Thyroid gland (tissue), 4 donors: ENCODE measurements at regions not wholly inside any gene's neighbourhood (a gene's known extent, or its start where the extent isn't known, plus 50 kb on each side); places are given as distances from the start of the nearest gene placed in this dataset.
"Not testable (repeated sequence)": the region's sequence is repeated elsewhere in the genome, so short reads cannot be mapped to it uniquely, and the experiment has no call there.

Experiments used
- DNase-seq, 2 donors: peaks; one replicate each; pipeline ENCODE4 v3.0.0-alpha.2; 2019
- H3K27ac ChIP-seq, 3 donors: fragments of 200-600 bp; sonication (generic); 1 replicate in 2 of 3; 2 replicates in 1 of 3; pipeline ENCODE4 v1.5.1; 2016 to 2019; ENCODE audit warnings: mild to moderate bottlenecking in 1 of 3, moderate library complexity in 1 of 3
- H3K27me3 ChIP-seq: fragments of 200-600 bp; sonication (generic); one replicate; pipeline ENCODE4 v1.5.1; 2019
- H3K36me3 ChIP-seq, 2 donors: fragments of 200-600 bp; sonication (generic); one replicate each; pipeline ENCODE4 v1.5.1; 2016 to 2019
- H3K4me1 ChIP-seq, 2 donors: fragments of 200-600 bp; sonication (generic); one replicate each; pipeline ENCODE4 v1.5.1; 2017 to 2019
- H3K4me3 ChIP-seq, 3 donors: fragments of 200-600 bp; sonication (generic); replicated peaks in 1 of 3; 1 replicate in 2 of 3; 2 replicates in 1 of 3; pipeline ENCODE4 v1.5.1; 2016; ENCODE audit warnings: mild to moderate bottlenecking in 1 of 3
- H3K9me3 ChIP-seq: fragments of 200-600 bp; sonication (generic); one replicate; pipeline ENCODE4 v1.5.1; 2017
- POLR2A ChIP-seq, 2 donors: fragments of 450-650 bp; IDR thresholded peaks; one replicate each; pipeline ENCODE4 v1.6.1; 2017; ENCODE audit warnings: antibody characterized with exemption in 2 of 2, mild to moderate bottlenecking in 2 of 2, moderate library complexity in 1 of 2
- WGBS, 2 donors: methylation state at CpG; one replicate each; pipeline ENCODE4 v1.1.5; 2017; 5-methylcytosine and 5-hydroxymethylcytosine counted together
- intact Hi-C: fragments of 100-400 bp; cut with DNase I; formaldehyde crosslinking; loops from one replicate; pipeline ENCODE4 v1.15.1; 2023
- TF ChIP-seq, protein P1 (sequence below), 6 experiments: fragments of 200-600 bp in 3 of 6; fragments of 450-650 bp in 3 of 6; sonication (generic) in 3 of 6; IDR thresholded peaks; one replicate each; pipeline ENCODE4 v1.5.1; 2016 to 2019; ENCODE audit warnings: antibody characterized with exemption in 6 of 6, mild to moderate bottlenecking in 2 of 6, inconsistent platforms in 1 of 6, moderate library complexity in 1 of 6

DNA sequence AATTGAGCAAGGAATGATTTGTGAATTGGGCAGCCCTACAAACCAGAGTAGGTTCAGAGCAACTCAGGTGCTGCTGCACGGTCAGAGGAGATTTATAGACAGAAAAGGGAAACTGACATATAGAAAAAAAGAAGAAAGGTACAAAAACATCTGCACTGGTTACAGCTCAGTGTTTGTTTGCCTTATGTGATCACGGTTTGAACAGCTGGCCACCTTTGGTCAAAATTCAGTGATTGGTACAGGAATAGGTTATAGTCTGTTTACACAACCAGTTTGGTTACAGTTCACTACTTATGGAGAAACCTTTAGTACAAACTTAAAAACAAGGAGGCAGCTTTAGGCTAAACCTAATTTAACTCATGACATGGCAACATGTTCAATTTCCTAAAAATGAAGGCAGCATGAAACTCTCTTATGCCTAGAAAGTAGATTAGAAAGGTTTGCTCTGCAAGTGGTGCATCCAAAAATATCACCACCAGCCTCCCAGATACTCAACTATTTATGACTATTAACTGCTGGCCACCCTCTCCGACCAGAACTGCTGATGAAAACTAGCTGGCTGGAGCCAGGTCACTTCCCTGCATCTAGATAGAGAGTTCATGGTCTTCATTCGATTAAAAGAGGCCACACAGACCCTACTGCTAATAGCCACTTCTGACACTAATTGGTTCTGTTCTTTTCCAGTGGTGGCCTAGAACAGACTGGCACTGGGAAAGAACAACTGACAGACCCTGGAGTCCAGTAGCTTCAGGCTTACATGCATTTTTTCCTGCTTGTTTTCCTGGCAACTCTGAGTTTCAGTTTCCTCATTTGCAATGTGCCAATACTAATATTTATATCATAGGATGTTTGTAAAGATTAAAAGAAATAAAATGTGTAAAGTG lies 548.0 kb downstream of the CCSER2 start:
- intact Hi-C loops: no loop called here

DNA sequence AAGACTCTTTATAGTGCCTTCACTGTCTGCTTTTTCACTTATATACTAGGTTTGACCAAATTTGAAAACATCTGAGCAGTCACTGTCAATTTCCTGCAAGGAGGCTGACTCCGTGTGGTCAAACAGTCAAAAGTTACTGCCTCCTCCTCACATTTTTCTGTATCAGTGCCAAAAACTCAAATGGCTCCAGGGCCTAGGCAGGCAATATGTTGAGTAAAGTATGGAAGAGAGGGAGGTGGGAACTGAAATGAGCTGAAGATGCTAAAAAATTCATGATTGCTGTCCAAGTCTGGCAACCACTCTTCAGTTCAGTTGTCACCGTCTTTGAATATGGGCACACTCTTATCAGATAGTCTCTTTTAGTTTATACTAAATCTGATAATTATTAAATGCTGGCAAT lies 551.6 kb downstream of the CCSER2 start:
- no peaks in the 10 kb centered on the region for H3K4me1 ChIP-seq
- H3K27me3 ChIP-seq: no peaks in the 10 kb centered on the region
- WGBS, 2 donors: 88 to 91% methylated on average over 2 of the region's 2 CpGs
- H3K27ac ChIP-seq: no peak overlapping the region
- TF ChIP-seq, protein P1, sequence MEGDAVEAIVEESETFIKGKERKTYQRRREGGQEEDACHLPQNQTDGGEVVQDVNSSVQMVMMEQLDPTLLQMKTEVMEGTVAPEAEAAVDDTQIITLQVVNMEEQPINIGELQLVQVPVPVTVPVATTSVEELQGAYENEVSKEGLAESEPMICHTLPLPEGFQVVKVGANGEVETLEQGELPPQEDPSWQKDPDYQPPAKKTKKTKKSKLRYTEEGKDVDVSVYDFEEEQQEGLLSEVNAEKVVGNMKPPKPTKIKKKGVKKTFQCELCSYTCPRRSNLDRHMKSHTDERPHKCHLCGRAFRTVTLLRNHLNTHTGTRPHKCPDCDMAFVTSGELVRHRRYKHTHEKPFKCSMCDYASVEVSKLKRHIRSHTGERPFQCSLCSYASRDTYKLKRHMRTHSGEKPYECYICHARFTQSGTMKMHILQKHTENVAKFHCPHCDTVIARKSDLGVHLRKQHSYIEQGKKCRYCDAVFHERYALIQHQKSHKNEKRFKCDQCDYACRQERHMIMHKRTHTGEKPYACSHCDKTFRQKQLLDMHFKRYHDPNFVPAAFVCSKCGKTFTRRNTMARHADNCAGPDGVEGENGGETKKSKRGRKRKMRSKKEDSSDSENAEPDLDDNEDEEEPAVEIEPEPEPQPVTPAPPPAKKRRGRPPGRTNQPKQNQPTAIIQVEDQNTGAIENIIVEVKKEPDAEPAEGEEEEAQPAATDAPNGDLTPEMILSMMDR (IDR thresholded peaks at IDR 0.05): no peak
- no peak for TF ChIP-seq POLR2A (IDR thresholded peaks at IDR 0.05)
- no peak overlapping the region for H3K4me3 ChIP-seq
- no peaks in the 10 kb centered on the region for H3K36me3 ChIP-seq
- intact Hi-C loops: no loop called here
- DNase-seq: no peak
- no peaks in the 10 kb centered on the region for H3K9me3 ChIP-seq

More for the DNA sequence above, 548.0 kb downstream of the CCSER2 start:
- Histone ChIP-seq H3K36me3 (no peaks in the 10 kb centered on the region), H3K4me1 (no peaks in the 10 kb centered on the region), H3K9me3 (no peaks in the 10 kb centered on the region), H3K27me3 (no peaks in the 10 kb centered on the region), H3K4me3 (no peak overlapping the region), H3K27ac (no peak overlapping the region)
- WGBS, 2 donors: 69 to 85% methylated on average over 4 of the region's 4 CpGs
- DNase-seq: no peak
- TF ChIP-seq, protein P1 (IDR thresholded peaks at IDR 0.05): no peak
- TF ChIP-seq POLR2A (IDR thresholded peaks at IDR 0.05): no peak

DNA sequence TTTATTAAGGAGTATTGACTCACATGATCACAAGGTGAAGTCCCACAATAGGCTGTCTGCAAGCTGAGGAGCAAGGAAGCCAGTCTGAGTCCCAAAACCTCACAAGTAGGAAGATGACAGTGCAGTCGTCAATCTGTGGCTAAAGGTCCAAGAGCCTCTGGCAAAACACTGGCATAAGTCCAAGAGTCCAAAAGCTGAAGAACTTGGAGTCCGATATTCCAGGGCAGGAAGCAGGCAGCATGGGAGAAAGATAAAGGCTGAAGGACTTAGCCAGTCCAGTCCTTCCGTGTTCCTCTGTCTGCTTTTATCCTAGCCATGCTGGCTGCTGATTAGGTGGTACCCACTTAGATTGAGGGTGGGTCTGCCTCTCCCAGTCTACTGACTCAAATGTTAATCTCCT lies 553.3 kb downstream of the CCSER2 start:
- DNase-seq, H3K4me1 ChIP-seq, intact Hi-C loops, H3K9me3 ChIP-seq, H3K27ac ChIP-seq, H3K4me3 ChIP-seq, H3K27me3 ChIP-seq, H3K36me3 ChIP-seq: not testable (repeated sequence)
- WGBS, 2 donors: 79 to 86% methylated on average over 3 of the region's 3 CpGs

DNA sequence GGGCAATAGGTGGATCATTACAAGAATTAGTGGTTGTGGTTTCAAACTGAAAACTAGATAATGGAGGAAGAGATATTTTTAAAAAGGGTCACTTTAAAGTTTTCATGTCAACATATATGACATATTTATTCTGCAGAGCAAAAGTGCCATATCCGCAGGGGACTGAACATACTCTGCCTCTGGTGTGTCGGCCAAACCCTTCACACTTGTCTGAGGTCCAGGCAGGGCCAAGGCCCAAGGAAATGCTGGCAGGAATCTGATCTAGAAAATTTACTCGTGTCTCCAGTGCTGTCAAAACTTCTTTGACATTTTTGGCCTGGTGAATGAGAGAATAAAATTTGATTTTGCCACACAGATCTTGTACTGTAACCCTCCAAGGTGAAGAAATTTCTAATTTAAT lies 562.3 kb downstream of the CCSER2 start:
- no peaks in the 10 kb centered on the region for H3K36me3 ChIP-seq
- DNase-seq: peak; percentile 8 to 40
- H3K27ac ChIP-seq: no peak overlapping the region
- WGBS, 2 donors: 34 to 37% methylated on average over 3 of the region's 3 CpGs
- no peaks in the 10 kb centered on the region for H3K27me3 ChIP-seq
- no peaks in the 10 kb centered on the region for H3K9me3 ChIP-seq
- no peak overlapping the region for H3K4me3 ChIP-seq
- intact Hi-C loops: no loop called here
- peaks cover 0 to 5% of the 10 kb centered on the region in 2 donors for H3K4me1 ChIP-seq
- TF ChIP-seq POLR2A (IDR thresholded peaks at IDR 0.05): no peak
- TF ChIP-seq, protein P1 (IDR thresholded peaks at IDR 0.05): no peak

DNA sequence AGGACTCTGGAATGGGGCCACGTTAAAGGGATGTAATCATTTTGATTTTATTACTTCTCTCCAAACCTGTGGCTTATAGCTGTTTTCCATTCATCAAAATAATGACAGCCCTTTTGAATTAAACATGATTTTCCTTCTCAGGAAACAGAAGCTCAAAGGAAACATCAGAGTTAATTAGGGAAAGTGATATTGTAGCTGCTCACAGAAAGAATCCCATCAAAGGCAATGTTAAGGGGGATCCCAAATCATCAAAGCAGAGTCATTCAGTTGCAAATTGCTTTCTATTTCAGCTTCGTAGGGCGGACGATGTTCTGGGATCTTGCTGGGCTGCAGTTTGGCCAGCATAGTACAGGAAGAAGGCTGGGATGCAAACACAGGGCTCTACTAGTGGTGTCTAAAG lies 563.2 kb downstream of the CCSER2 start:
- no peak overlapping the region for H3K4me3 ChIP-seq
- no peak for TF ChIP-seq POLR2A (IDR thresholded peaks at IDR 0.05)
- TF ChIP-seq, protein P1 (IDR thresholded peaks at IDR 0.05): no peak
- H3K9me3 ChIP-seq: no peaks in the 10 kb centered on the region
- DNase-seq: no peak
- 66 to 89% methylated on average over 4 of the region's 4 CpGs for WGBS, 2 donors
- no peaks in the 10 kb centered on the region for H3K27me3 ChIP-seq
- intact Hi-C loops: no loop called here
- H3K4me1 ChIP-seq: peaks cover 0 to 5% of the 10 kb centered on the region in 2 donors
- H3K27ac ChIP-seq: no peak overlapping the region
- no peaks in the 10 kb centered on the region for H3K36me3 ChIP-seq
